Liver (tissue), 7 donors: ENCODE measurements at regions not wholly inside any gene's neighbourhood (a gene's known extent, or its start where the extent isn't known, plus 50 kb on each side); places are given as distances from the start of the nearest gene placed in this dataset.

Experiments used
- DNase-seq: peaks from one replicate; pipeline ENCODE4 v3.0.0-alpha.2; 2017; ENCODE audit warnings: low spot score
- H3K27ac ChIP-seq, 2 donors: one replicate each; pipeline ENCODE4 v1.7.0; 2013; ENCODE audit warnings: inconsistent platforms in 2 of 2, low read length in 2 of 2, control low read depth in 1 of 2, low read depth in 1 of 2, mild to moderate bottlenecking in 1 of 2
- H3K27me3 ChIP-seq, 4 donors: one replicate each; pipeline versions ENCODE4 v1.6.1 to v1.7.0; 2013; ENCODE audit warnings: low read length in 3 of 4, inconsistent platforms in 1 of 4, mild to moderate bottlenecking in 1 of 4, moderate library complexity in 1 of 4; ENCODE audit not compliant: control insufficient read depth in 4 of 4, insufficient read depth in 4 of 4
- H3K36me3 ChIP-seq, 4 donors: one replicate each; pipeline versions ENCODE4 v1.6.1 to v1.7.0; 2013; ENCODE audit warnings: low read length in 3 of 4, mild to moderate bottlenecking in 3 of 4, low read depth in 1 of 4, moderate library complexity in 1 of 4; ENCODE audit not compliant: control insufficient read depth in 4 of 4, insufficient read depth in 3 of 4
- H3K4me1 ChIP-seq, 4 donors: one replicate each; pipeline versions ENCODE4 v1.6.1 to v1.7.0; 2013; ENCODE audit warnings: low read length in 3 of 4, mild to moderate bottlenecking in 3 of 4, moderate library complexity in 1 of 4; ENCODE audit not compliant: control insufficient read depth in 4 of 4, insufficient read depth in 4 of 4
- H3K4me3 ChIP-seq, 3 donors: one replicate each; pipeline versions ENCODE4 v1.6.1 to v1.7.0; 2013; ENCODE audit warnings: low read length in 3 of 3, control low read depth in 1 of 3, low read depth in 1 of 3, mild to moderate bottlenecking in 1 of 3
- H3K9ac ChIP-seq, 2 donors: one replicate each; pipeline ENCODE4 v1.7.0; 2013; ENCODE audit warnings: low read length in 2 of 2, mild to moderate bottlenecking in 2 of 2, moderate library complexity in 2 of 2, control low read depth in 1 of 2, low read depth in 1 of 2
- H3K9me3 ChIP-seq, 4 donors: one replicate each; pipeline versions ENCODE4 v1.6.1 to v1.7.0; 2013; ENCODE audit warnings: low read length in 3 of 4; ENCODE audit not compliant: control insufficient read depth in 4 of 4
- EGR1 ChIP-seq, 2 donors: IDR thresholded peaks; 2 replicates each; pipeline ENCODE4 v1.6.1; 2016 to 2018; ENCODE audit warnings: antibody characterized with exemption in 2 of 2, low read depth in 2 of 2
- FOXA2 ChIP-seq: IDR thresholded peaks from 2 replicates; pipeline ENCODE4 v1.6.1; 2016; ENCODE audit warnings: antibody characterized with exemption
- GABPA ChIP-seq, 2 donors: IDR thresholded peaks in 1 of 2; conservative IDR thresholded peaks in 1 of 2; 2 replicates each; pipeline ENCODE4 v1.6.1; 2016; ENCODE audit warnings: antibody characterized with exemption in 2 of 2, mild to moderate bottlenecking in 1 of 2, moderate library complexity in 1 of 2
- HNF4A ChIP-seq, 2 donors: conservative IDR thresholded peaks; 2 replicates each; pipeline ENCODE4 v1.6.1; 2016; ENCODE audit warnings: antibody characterized with exemption in 2 of 2, mild to moderate bottlenecking in 2 of 2
- HNF4G ChIP-seq: IDR thresholded peaks from 2 replicates; pipeline ENCODE4 v1.6.1; 2016; ENCODE audit warnings: antibody characterized with exemption
- JUND ChIP-seq, 2 donors: IDR thresholded peaks; 2 replicates each; pipeline ENCODE4 v1.6.1; 2016; ENCODE audit warnings: antibody characterized with exemption in 2 of 2
- RXRA ChIP-seq, 2 donors: IDR thresholded peaks; 2 replicates each; pipeline ENCODE4 v1.6.1; 2017 to 2018; ENCODE audit warnings: antibody characterized with exemption in 2 of 2, mild to moderate bottlenecking in 1 of 2
- SP1 ChIP-seq: IDR thresholded peaks from 2 replicates; pipeline ENCODE4 v1.6.1; 2018; ENCODE audit warnings: antibody characterized with exemption, mild to moderate bottlenecking
- TAF1 ChIP-seq: conservative IDR thresholded peaks from 2 replicates; pipeline ENCODE4 v1.6.1; 2016; ENCODE audit warnings: antibody characterized with exemption, mild to moderate bottlenecking
- YY1 ChIP-seq: IDR thresholded peaks from 2 replicates; pipeline ENCODE4 v1.6.1; 2016; ENCODE audit warnings: antibody characterized with exemption, mild to moderate bottlenecking
- WGBS: extraction: QIAGEN DNeasy Blood & Tissue Kit; methylation state at CpG from one replicate; pipeline ENCODE4 v1.1.7; 2013; 5-methylcytosine and 5-hydroxymethylcytosine counted together
- TF ChIP-seq, protein P1 (sequence below): IDR thresholded peaks from 2 replicates; pipeline ENCODE4 v1.6.1; 2016; ENCODE audit warnings: antibody characterized with exemption
- TF ChIP-seq, protein P2 (sequence below): IDR thresholded peaks from 2 replicates; pipeline ENCODE4 v1.6.1; 2016; ENCODE audit warnings: antibody characterized with exemption, mild to moderate bottlenecking
- TF ChIP-seq, protein P3 (sequence below): IDR thresholded peaks from 2 replicates; pipeline ENCODE4 v1.6.1; 2016; ENCODE audit warnings: antibody characterized with exemption
- donor health status: healthy.
- donor health status: healthy.
- donor health status: healthy.
- donor health status: healthy.

DNA sequence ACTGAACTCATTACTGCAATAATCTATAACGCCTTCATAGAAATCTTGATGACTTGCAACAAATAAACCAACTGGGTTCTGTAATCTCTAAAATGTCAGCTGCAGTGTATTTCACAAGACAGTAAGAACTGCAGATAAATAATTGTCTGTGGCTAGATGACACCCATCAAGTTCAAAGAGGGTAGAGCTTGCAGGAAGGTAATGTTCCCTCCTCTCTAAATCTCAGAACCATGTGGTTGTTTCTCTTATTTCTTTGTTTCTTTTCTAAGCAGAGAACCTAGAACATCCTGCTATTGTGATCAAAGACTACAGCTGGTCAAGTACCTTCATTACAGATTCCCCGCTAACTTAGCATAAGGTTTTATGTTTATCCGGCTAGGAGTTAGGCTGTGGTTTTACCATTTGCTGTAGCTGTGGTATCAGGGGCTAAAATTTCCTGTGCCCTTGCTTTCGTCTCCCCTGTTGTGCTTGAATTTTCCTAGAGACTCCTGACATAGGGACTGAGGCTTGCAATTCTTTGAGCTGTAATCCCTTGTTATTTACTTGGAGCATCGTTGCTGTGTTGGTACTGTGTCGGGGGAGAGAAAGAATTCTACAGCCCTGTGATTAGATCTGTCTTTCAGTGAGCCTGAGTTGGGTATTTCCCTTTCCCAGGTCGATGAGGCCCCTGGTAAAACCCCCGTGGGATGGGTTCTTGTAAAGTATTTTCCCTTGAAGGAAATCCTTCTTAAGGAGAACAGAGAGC, 253.1 kb upstream of the BTG1 start:
- Histone ChIP-seq H3K27me3 (no peaks in the 10 kb centered on the region), H3K9me3 (no peaks in the 10 kb centered on the region), H3K27ac (no peak overlapping the region), H3K4me1 (no peaks in the 10 kb centered on the region), H3K9ac (no peak overlapping the region), H3K4me3 (no peak overlapping the region), H3K36me3 (no peaks in the 10 kb centered on the region)
- TF ChIP-seq HNF4G (no peak), TAF1 (no peak), JUND (IDR thresholded peaks at IDR 0.05) (no peak), RXRA (IDR thresholded peaks at IDR 0.05) (no peak), HNF4A (conservative IDR thresholded peaks at IDR 0.05) (no peak), FOXA2 (no peak), EGR1 (IDR thresholded peaks at IDR 0.05; ENCODE audit: low read depth in 2 of 2) (no peak), YY1 (no peak), SP1 (no peak), GABPA (IDR thresholded peaks at IDR 0.05 in 1 of 2, conservative IDR thresholded peaks at IDR 0.05 in 1 of 2) (no peak)
- TF ChIP-seq, protein P1, sequence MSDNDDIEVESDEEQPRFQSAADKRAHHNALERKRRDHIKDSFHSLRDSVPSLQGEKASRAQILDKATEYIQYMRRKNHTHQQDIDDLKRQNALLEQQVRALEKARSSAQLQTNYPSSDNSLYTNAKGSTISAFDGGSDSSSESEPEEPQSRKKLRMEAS, result no peak
- TF ChIP-seq, protein P2, sequence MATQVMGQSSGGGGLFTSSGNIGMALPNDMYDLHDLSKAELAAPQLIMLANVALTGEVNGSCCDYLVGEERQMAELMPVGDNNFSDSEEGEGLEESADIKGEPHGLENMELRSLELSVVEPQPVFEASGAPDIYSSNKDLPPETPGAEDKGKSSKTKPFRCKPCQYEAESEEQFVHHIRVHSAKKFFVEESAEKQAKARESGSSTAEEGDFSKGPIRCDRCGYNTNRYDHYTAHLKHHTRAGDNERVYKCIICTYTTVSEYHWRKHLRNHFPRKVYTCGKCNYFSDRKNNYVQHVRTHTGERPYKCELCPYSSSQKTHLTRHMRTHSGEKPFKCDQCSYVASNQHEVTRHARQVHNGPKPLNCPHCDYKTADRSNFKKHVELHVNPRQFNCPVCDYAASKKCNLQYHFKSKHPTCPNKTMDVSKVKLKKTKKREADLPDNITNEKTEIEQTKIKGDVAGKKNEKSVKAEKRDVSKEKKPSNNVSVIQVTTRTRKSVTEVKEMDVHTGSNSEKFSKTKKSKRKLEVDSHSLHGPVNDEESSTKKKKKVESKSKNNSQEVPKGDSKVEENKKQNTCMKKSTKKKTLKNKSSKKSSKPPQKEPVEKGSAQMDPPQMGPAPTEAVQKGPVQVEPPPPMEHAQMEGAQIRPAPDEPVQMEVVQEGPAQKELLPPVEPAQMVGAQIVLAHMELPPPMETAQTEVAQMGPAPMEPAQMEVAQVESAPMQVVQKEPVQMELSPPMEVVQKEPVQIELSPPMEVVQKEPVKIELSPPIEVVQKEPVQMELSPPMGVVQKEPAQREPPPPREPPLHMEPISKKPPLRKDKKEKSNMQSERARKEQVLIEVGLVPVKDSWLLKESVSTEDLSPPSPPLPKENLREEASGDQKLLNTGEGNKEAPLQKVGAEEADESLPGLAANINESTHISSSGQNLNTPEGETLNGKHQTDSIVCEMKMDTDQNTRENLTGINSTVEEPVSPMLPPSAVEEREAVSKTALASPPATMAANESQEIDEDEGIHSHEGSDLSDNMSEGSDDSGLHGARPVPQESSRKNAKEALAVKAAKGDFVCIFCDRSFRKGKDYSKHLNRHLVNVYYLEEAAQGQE, result no peak
- TF ChIP-seq, protein P3, sequence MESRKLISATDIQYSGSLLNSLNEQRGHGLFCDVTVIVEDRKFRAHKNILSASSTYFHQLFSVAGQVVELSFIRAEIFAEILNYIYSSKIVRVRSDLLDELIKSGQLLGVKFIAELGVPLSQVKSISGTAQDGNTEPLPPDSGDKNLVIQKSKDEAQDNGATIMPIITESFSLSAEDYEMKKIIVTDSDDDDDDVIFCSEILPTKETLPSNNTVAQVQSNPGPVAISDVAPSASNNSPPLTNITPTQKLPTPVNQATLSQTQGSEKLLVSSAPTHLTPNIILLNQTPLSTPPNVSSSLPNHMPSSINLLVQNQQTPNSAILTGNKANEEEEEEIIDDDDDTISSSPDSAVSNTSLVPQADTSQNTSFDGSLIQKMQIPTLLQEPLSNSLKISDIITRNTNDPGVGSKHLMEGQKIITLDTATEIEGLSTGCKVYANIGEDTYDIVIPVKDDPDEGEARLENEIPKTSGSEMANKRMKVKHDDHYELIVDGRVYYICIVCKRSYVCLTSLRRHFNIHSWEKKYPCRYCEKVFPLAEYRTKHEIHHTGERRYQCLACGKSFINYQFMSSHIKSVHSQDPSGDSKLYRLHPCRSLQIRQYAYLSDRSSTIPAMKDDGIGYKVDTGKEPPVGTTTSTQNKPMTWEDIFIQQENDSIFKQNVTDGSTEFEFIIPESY, result no peak
- no peak for DNase-seq
- 80% methylated on average over 8 of the region's 8 CpGs for WGBS

DNA sequence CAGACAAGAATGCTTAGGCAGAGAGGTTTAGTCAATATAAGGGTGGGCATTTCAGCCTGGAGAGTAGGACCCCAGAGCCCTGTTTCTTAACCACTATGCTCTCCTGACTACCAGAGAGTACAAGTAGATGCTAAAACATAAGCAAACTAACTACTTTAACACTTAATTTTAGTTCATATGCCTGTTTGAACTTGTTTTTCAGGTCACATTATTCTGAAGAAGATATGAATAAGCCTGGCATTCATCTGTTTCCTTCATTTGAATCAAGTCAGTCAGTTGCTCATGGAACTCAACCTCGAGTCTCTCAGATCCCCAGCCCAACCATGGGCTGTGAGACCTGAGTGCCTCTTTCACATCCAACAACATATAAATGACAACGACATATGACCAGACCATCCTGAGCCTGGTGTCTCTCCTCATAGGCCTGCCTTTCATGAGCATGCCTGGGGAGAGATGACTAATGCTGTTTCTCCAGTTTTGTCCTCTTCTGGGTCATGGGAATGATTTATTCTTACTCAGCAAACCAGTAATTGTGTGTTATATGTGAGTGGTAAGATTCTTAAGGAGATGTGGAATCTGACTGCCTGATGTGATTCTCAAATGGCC, 251.1 kb upstream of the BTG1 start:
- Histone ChIP-seq H3K36me3 (no peaks in the 10 kb centered on the region), H3K4me3 (no peak overlapping the region), H3K4me1 (no peaks in the 10 kb centered on the region), H3K9me3 (peaks cover 0 to 5% (median 2%) of the 10 kb centered on the region in 4 donors), H3K27me3 (no peaks in the 10 kb centered on the region), H3K9ac (no peak overlapping the region), H3K27ac (no peak overlapping the region)
- 89% methylated on average over 2 of the region's 2 CpGs for WGBS
- no peak for DNase-seq
- no peak for TF ChIP-seq GABPA (IDR thresholded peaks at IDR 0.05 in 1 of 2, conservative IDR thresholded peaks at IDR 0.05 in 1 of 2)
- TF ChIP-seq, protein P2, result no peak
- TF ChIP-seq JUND (IDR thresholded peaks at IDR 0.05), result no peak
- no peak for TF ChIP-seq RXRA (IDR thresholded peaks at IDR 0.05)
